ENCODE measurements at regions not wholly inside any gene's neighbourhood (a gene's known extent, or its start where the extent isn't known, plus 50 kb on each side); places are given as distances from the start of the nearest gene placed in this dataset.

- DNase-seq (ENCODE audit: low spot score) (no peak), ATAC-seq (ENCODE audit: low FRiP score) (no peak)
- TF ChIP-seq CTCF (IDR thresholded peaks at IDR 0.05) = no peak
Observed at GRCh38 chr13:30816736-30817135, 81.4 kb downstream of the ALOX5AP start.

- peak; percentile 57 for DNase-seq (ENCODE audit: low spot score)
Observed at GRCh38 chr13:30818323-30818960, 83.1 kb downstream of the ALOX5AP start.

DNA sequence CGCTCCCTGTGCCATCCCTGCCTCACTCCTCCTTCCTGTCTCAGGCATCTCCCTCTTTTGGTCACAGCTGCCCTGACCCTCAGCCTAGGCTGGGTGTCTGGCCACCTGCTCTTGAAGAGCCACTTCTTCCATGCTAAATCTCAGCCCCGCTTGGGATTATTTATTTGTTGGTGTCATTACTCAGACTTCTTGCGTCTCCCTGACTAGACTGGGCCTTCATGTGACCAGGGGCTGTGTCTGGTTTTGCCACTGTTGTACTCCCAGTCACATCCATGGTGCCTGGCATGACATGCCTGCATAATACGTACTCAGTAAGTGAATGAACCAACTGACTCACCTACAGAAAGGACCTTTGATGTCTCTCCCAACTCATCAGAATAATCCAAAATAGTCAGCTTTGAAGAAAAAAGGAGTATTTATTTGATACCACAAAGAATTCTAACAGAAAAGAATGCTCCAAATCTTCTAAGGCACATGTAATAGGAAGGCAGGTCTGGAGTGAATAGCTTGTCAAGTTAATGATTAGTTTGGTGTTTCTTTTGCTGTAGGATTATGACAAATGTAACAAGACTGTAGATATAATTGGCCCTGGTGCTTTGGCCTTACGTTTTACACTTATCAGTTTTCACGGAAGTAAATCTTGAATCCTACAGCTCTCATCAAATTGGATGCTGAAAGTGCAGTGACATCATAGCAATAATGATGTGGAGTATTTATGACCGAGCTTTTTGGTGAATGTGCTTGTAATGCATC lies 84.0 kb downstream of the ALOX5AP start:
- DNase-seq (ENCODE audit: low spot score) = no peak

More at GRCh38 chr13:30818323-30818960, 83.1 kb downstream of the ALOX5AP start:
- peak; percentile 94 for ATAC-seq (ENCODE audit: low FRiP score)
- TF ChIP-seq CTCF (IDR thresholded peaks at IDR 0.05) = no peak

GRCh38 chr13:30821421-30821820 lies 84.7 kb upstream of the MEDAG start:
- no peak for DNase-seq (ENCODE audit: low spot score)
- no peak for ATAC-seq (ENCODE audit: low FRiP score)
- no peak for TF ChIP-seq CTCF (IDR thresholded peaks at IDR 0.05)

More for the DNA sequence above, 84.0 kb downstream of the ALOX5AP start:
- peak; percentile 61 for ATAC-seq (ENCODE audit: low FRiP score)
- TF ChIP-seq CTCF (IDR thresholded peaks at IDR 0.05) = no peak

- no peak for DNase-seq (ENCODE audit: low spot score)
- TF ChIP-seq CTCF (IDR thresholded peaks at IDR 0.05) = no peak
- no peak for ATAC-seq (ENCODE audit: low FRiP score)
Observed at GRCh38 chr13:30824651-30825050, 81.4 kb upstream of the MEDAG start.

DNA sequence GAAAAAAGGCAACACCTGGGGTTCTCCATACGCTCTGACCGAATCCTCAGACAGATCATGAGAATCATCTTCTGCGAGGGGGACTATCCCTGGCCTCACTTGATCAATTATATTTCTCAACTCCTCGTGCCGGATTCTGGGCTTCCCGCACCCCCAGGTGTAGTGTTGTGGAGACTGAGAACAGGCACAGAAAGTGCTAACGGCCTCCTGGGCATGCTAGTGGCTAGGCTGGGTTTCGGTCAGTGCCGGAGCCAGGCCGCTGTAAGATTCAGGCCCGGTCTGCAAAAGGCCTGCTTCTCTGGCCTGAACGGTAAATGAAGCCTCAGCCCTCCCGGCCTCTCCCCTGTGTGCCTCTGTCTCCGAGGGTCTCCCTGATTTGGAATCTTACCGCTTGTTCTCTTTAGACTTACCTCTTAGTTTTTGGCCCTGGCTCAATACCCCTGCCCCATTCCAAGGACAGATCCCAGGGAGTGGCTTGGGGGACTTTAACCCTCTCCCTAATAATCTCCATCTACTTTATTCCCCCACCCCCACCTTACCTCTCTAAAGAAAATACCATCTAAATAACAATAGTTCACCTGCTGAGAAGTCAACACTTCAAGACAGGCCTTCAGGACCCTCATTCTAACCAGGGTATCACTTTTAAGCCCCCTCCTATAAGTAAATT lies 79.0 kb upstream of the MEDAG start:
- ATAC-seq (ENCODE audit: low FRiP score) = no peak
- TF ChIP-seq CTCF (IDR thresholded peaks at IDR 0.05) = no peak
- no peak for DNase-seq (ENCODE audit: low spot score)

All from omental fat pad (tissue), 3 donors.